ENCODE measurements at regions not wholly inside any gene's neighbourhood (a gene's known extent, or its start where the extent isn't known, plus 50 kb on each side); places are given as distances from the start of the nearest gene placed in this dataset.

- DNase-seq, result no peak
Measured at GRCh38 chrX:79645749-79646148, 278.6 kb upstream of the ITM2A start.

GRCh38 chrX:79631526-79631925 is 264.4 kb upstream of the ITM2A start:
- no peak for DNase-seq

- no peak for DNase-seq
Measured at GRCh38 chrX:79630033-79631009, 263.2 kb upstream of the ITM2A start.

- no peak for DNase-seq
Measured at GRCh38 chrX:79623098-79623762, 256.1 kb upstream of the ITM2A start.

GRCh38 chrX:79618280-79618679 is 251.1 kb upstream of the ITM2A start:
- DNase-seq, result no peak

- no peak for DNase-seq
Measured at GRCh38 chrX:79604364-79604763, 237.2 kb upstream of the ITM2A start.

- DNase-seq, result no peak
Measured at GRCh38 chrX:79601341-79602131, 234.4 kb upstream of the ITM2A start.

- no peak for DNase-seq
Measured at GRCh38 chrX:79592259-79592658, 225.1 kb upstream of the ITM2A start.

- DNase-seq, result no peak
Measured at GRCh38 chrX:79588233-79588632, 221.1 kb upstream of the ITM2A start.

- no peak for DNase-seq
Measured at GRCh38 chrX:79573760-79574159, 206.6 kb upstream of the ITM2A start.

- no peak for DNase-seq
Measured at GRCh38 chrX:79572566-79572965, 205.4 kb upstream of the ITM2A start.

- DNase-seq, result no peak
Measured at GRCh38 chrX:79570524-79571240, 203.5 kb upstream of the ITM2A start.

GRCh38 chrX:79568309-79568708 is 201.2 kb upstream of the ITM2A start:
- no peak for DNase-seq

GRCh38 chrX:79564362-79564761 is 197.2 kb upstream of the ITM2A start:
- no peak for DNase-seq

GRCh38 chrX:79559290-79559689 is 192.2 kb upstream of the ITM2A start:
- no peak for DNase-seq

- no peak for DNase-seq
Measured at GRCh38 chrX:79557212-79557611, 190.1 kb upstream of the ITM2A start.

- no peak for DNase-seq
Measured at GRCh38 chrX:79556800-79557199, 189.7 kb upstream of the ITM2A start.

GRCh38 chrX:79530310-79531108 is 163.4 kb upstream of the ITM2A start:
- DNase-seq, result no peak

GRCh38 chrX:79524642-79525041 is 157.5 kb upstream of the ITM2A start:
- DNase-seq, result peak; percentile 55

- no peak for DNase-seq
Measured at GRCh38 chrX:79515529-79515928, 148.4 kb upstream of the ITM2A start.

GRCh38 chrX:79511799-79512198 is 144.7 kb upstream of the ITM2A start:
- no peak for DNase-seq

- DNase-seq, result no peak
Measured at GRCh38 chrX:79506001-79506400, 138.9 kb upstream of the ITM2A start.
